Femur (tissue), 1 donor: ENCODE measurements at regions not wholly inside any gene's neighbourhood (a gene's known extent, or its start where the extent isn't known, plus 50 kb on each side); places are given as distances from the start of the nearest gene placed in this dataset.
"Not testable (repeated sequence)": the region's sequence is repeated elsewhere in the genome, so short reads cannot be mapped to it uniquely, and the experiment has no call there.

Experiments used
- DNase-seq: peaks from one replicate; pipeline ENCODE4 v3.0.0-alpha.2; 2017

- DNase-seq = no peak
These were observed 117.1 kb upstream of the RASA1 start for GRCh38 chr5:87150630-87151029.

GRCh38 chr5:87151547-87151946 is 116.1 kb upstream of the RASA1 start:
- no peak for DNase-seq

- DNase-seq = no peak
These were observed 114.8 kb upstream of the RASA1 start for GRCh38 chr5:87152886-87153285.

- DNase-seq = no peak
These were observed 113.5 kb upstream of the RASA1 start for GRCh38 chr5:87154191-87154590.

- DNase-seq = no peak
These were observed 112.6 kb upstream of the RASA1 start for GRCh38 chr5:87155106-87155505.

GRCh38 chr5:87156631-87157030 is 111.1 kb upstream of the RASA1 start:
- DNase-seq = no peak

- DNase-seq = no peak
These were observed 103.3 kb upstream of the RASA1 start for GRCh38 chr5:87164409-87164808.

- DNase-seq = no peak
These were observed 98.2 kb upstream of the RASA1 start for GRCh38 chr5:87169300-87169991.

- no peak for DNase-seq
These were observed 96.9 kb upstream of the RASA1 start for GRCh38 chr5:87170799-87171198.

- DNase-seq = no peak
These were observed 85.0 kb upstream of the RASA1 start for GRCh38 chr5:87182649-87183048.

GRCh38 chr5:87183896-87184295 is 83.8 kb upstream of the RASA1 start:
- no peak for DNase-seq

- DNase-seq = no peak
These were observed 83.1 kb upstream of the RASA1 start for GRCh38 chr5:87184605-87185004.

GRCh38 chr5:87185838-87186237 is 81.8 kb upstream of the RASA1 start:
- no peak for DNase-seq

- DNase-seq = no peak
These were observed 79.3 kb upstream of the RASA1 start for GRCh38 chr5:87188391-87188790.

GRCh38 chr5:87190041-87190440 is 77.6 kb upstream of the RASA1 start:
- no peak for DNase-seq

- DNase-seq = no peak
These were observed 77.0 kb upstream of the RASA1 start for GRCh38 chr5:87190687-87191086.

GRCh38 chr5:87191645-87192044 is 76.0 kb upstream of the RASA1 start:
- DNase-seq = no peak

GRCh38 chr5:87195104-87195591 is 72.5 kb upstream of the RASA1 start:
- no peak for DNase-seq

GRCh38 chr5:87195616-87196015 is 72.1 kb upstream of the RASA1 start:
- no peak for DNase-seq

- no peak for DNase-seq
These were observed 69.7 kb upstream of the RASA1 start for GRCh38 chr5:87198010-87198409.

- DNase-seq = not testable (repeated sequence)
These were observed 68.4 kb upstream of the RASA1 start for GRCh38 chr5:87199246-87199645.

- DNase-seq = not testable (repeated sequence)
These were observed 68.0 kb upstream of the RASA1 start for GRCh38 chr5:87199704-87200103.

GRCh38 chr5:87210076-87210475 is 57.6 kb upstream of the RASA1 start:
- no peak for DNase-seq

GRCh38 chr5:87210743-87211142 is 56.9 kb upstream of the RASA1 start:
- DNase-seq = no peak

GRCh38 chr5:87211676-87212075 is 56.0 kb upstream of the RASA1 start:
- no peak for DNase-seq
